ENCODE measurements at regions not wholly inside any gene's neighbourhood (a gene's known extent, or its start where the extent isn't known, plus 50 kb on each side); places are given as distances from the start of the nearest gene placed in this dataset.

DNA sequence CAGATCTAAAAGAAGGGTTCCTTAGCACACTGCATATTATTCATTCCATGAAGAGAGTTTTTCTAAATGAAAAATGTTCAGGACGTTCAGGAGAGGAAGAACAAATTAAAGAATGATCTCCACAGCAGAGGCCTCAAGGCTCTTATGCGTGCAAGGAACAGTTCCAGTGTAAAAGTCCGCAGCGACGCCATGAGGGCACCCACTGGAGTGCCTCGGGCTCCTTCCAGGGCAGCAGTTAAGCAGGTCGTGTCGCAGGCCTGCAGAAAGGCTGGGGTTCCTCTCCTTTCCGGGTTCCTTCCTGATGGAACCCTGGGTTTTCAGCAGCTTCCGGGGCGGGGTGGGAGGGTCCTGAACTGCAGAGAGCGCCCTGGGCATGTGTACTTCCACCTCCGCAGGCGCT lies 87.1 kb upstream of the SELENOP start:
- no peak overlapping the region for H3K27ac Mint-ChIP-seq
- H3K36me3 Mint-ChIP-seq (ENCODE audit: low read depth) = no peaks in the 10 kb centered on the region

More for the DNA sequence above, 87.1 kb upstream of the SELENOP start:
- no peak overlapping the region for H3K27ac ChIP-seq (ENCODE audit: low read depth)
- no peaks in the 10 kb centered on the region for H4K20me1 ChIP-seq (replicated peaks; ENCODE audit: insufficient read depth)
- ATAC-seq (no peak), DNase-seq (ENCODE audit: low spot score) (no peak)
- H3K79me2 ChIP-seq (replicated peaks; ENCODE audit: insufficient read depth) = no peaks in the 10 kb centered on the region
- H2AFZ ChIP-seq = no peak overlapping the region
- H3K4me3 Mint-ChIP-seq = no peak overlapping the region
- H3K27me3 Mint-ChIP-seq (ENCODE audit: insufficient read depth, low read depth, poor library complexity) = peaks cover 3% of the 10 kb centered on the region
- H3K9me3 Mint-ChIP-seq = no peaks in the 10 kb centered on the region
- no peaks in the 10 kb centered on the region for H3K4me1 ChIP-seq (ENCODE audit: insufficient read depth)
- TF ChIP-seq, protein P1, sequence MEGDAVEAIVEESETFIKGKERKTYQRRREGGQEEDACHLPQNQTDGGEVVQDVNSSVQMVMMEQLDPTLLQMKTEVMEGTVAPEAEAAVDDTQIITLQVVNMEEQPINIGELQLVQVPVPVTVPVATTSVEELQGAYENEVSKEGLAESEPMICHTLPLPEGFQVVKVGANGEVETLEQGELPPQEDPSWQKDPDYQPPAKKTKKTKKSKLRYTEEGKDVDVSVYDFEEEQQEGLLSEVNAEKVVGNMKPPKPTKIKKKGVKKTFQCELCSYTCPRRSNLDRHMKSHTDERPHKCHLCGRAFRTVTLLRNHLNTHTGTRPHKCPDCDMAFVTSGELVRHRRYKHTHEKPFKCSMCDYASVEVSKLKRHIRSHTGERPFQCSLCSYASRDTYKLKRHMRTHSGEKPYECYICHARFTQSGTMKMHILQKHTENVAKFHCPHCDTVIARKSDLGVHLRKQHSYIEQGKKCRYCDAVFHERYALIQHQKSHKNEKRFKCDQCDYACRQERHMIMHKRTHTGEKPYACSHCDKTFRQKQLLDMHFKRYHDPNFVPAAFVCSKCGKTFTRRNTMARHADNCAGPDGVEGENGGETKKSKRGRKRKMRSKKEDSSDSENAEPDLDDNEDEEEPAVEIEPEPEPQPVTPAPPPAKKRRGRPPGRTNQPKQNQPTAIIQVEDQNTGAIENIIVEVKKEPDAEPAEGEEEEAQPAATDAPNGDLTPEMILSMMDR (conservative IDR thresholded peaks at IDR 0.05; ENCODE audit: low read depth in 2 of 2) = no peak
- TF ChIP-seq POLR2AphosphoS5 (IDR thresholded peaks at IDR 0.05; ENCODE audit: low read depth) (no peak), ZNF114 (CRISPR knock-in tag; IDR thresholded peaks at IDR 0.05) (no peak), JUNB (IDR thresholded peaks at IDR 0.05; ENCODE audit: unreplicated experiment) (no peak), STAT1 (IDR thresholded peaks at IDR 0.05; ENCODE audit: unreplicated experiment) (no peak), EZH2 (IDR thresholded peaks at IDR 0.05; ENCODE audit: low read depth, unreplicated experiment) (no peak), EZH2phosphoT487 (IDR thresholded peaks at IDR 0.05; ENCODE audit: unreplicated experiment) (no peak), ZNF331 (CRISPR knock-in tag; IDR thresholded peaks at IDR 0.05; ENCODE audit: low read depth) (no peak), ETS1 (IDR thresholded peaks at IDR 0.05) (no peak), NANOG (IDR thresholded peaks at IDR 0.05; ENCODE audit: borderline replicate concordance) (no peak), CREB1 (CRISPR knock-in tag; IDR thresholded peaks at IDR 0.05; ENCODE audit: low read depth) (no peak)
- TF ChIP-seq, protein P2, sequence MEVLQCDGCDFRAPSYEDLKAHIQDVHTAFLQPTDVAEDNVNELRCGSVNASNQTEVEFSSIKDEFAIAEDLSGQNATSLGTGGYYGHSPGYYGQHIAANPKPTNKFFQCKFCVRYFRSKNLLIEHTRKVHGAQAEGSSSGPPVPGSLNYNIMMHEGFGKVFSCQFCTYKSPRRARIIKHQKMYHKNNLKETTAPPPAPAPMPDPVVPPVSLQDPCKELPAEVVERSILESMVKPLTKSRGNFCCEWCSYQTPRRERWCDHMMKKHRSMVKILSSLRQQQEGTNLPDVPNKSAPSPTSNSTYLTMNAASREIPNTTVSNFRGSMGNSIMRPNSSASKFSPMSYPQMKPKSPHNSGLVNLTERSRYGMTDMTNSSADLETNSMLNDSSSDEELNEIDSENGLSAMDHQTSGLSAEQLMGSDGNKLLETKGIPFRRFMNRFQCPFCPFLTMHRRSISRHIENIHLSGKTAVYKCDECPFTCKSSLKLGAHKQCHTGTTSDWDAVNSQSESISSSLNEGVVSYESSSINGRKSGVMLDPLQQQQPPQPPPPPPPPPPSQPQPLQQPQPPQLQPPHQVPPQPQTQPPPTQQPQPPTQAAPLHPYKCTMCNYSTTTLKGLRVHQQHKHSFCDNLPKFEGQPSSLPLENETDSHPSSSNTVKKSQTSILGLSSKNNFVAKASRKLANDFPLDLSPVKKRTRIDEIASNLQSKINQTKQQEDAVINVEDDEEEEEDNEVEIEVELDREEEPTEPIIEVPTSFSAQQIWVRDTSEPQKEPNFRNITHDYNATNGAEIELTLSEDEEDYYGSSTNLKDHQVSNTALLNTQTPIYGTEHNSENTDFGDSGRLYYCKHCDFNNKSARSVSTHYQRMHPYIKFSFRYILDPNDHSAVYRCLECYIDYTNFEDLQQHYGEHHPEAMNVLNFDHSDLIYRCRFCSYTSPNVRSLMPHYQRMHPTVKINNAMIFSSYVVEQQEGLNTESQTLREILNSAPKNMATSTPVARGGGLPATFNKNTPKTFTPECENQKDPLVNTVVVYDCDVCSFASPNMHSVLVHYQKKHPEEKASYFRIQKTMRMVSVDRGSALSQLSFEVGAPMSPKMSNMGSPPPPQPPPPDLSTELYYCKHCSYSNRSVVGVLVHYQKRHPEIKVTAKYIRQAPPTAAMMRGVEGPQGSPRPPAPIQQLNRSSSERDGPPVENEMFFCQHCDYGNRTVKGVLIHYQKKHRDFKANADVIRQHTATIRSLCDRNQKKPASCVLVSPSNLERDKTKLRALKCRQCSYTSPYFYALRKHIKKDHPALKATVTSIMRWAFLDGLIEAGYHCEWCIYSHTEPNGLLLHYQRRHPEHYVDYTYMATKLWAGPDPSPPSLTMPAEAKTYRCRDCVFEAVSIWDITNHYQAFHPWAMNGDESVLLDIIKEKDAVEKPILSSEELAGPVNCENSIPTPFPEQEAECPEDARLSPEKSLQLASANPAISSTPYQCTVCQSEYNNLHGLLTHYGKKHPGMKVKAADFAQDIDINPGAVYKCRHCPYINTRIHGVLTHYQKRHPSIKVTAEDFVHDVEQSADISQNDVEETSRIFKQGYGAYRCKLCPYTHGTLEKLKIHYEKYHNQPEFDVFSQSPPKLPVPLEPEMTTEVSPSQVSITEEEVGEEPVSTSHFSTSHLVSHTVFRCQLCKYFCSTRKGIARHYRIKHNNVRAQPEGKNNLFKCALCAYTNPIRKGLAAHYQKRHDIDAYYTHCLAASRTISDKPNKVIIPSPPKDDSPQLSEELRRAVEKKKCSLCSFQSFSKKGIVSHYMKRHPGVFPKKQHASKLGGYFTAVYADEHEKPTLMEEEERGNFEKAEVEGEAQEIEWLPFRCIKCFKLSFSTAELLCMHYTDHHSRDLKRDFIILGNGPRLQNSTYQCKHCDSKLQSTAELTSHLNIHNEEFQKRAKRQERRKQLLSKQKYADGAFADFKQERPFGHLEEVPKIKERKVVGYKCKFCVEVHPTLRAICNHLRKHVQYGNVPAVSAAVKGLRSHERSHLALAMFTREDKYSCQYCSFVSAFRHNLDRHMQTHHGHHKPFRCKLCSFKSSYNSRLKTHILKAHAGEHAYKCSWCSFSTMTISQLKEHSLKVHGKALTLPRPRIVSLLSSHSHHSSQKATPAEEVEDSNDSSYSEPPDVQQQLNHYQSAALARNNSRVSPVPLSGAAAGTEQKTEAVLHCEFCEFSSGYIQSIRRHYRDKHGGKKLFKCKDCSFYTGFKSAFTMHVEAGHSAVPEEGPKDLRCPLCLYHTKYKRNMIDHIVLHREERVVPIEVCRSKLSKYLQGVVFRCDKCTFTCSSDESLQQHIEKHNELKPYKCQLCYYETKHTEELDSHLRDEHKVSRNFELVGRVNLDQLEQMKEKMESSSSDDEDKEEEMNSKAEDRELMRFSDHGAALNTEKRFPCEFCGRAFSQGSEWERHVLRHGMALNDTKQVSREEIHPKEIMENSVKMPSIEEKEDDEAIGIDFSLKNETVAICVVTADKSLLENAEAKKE (CRISPR knock-in tag; IDR thresholded peaks at IDR 0.05) = no peak
- TF ChIP-seq, protein P3, sequence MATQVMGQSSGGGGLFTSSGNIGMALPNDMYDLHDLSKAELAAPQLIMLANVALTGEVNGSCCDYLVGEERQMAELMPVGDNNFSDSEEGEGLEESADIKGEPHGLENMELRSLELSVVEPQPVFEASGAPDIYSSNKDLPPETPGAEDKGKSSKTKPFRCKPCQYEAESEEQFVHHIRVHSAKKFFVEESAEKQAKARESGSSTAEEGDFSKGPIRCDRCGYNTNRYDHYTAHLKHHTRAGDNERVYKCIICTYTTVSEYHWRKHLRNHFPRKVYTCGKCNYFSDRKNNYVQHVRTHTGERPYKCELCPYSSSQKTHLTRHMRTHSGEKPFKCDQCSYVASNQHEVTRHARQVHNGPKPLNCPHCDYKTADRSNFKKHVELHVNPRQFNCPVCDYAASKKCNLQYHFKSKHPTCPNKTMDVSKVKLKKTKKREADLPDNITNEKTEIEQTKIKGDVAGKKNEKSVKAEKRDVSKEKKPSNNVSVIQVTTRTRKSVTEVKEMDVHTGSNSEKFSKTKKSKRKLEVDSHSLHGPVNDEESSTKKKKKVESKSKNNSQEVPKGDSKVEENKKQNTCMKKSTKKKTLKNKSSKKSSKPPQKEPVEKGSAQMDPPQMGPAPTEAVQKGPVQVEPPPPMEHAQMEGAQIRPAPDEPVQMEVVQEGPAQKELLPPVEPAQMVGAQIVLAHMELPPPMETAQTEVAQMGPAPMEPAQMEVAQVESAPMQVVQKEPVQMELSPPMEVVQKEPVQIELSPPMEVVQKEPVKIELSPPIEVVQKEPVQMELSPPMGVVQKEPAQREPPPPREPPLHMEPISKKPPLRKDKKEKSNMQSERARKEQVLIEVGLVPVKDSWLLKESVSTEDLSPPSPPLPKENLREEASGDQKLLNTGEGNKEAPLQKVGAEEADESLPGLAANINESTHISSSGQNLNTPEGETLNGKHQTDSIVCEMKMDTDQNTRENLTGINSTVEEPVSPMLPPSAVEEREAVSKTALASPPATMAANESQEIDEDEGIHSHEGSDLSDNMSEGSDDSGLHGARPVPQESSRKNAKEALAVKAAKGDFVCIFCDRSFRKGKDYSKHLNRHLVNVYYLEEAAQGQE (IDR thresholded peaks at IDR 0.05; ENCODE audit: unreplicated experiment) = no peak
- H3F3A ChIP-seq (replicated peaks; ENCODE audit: low read depth) = no peaks in the 10 kb centered on the region
- H3K4me2 ChIP-seq = no peak overlapping the region
- no peaks in the 10 kb centered on the region for H3K27me3 ChIP-seq (ENCODE audit: insufficient read depth)
- no peaks in the 10 kb centered on the region for H3K9me2 ChIP-seq (ENCODE audit: insufficient read depth)
- no peak overlapping the region for H3K4me3 ChIP-seq
- H3K36me3 ChIP-seq (ENCODE audit: insufficient read depth) = no peaks in the 10 kb centered on the region
- no peaks in the 10 kb centered on the region for H3K4me1 Mint-ChIP-seq

All from GM23338 (cell line).